HG03571 (cell line): ENCODE measurements at regions not wholly inside any gene's neighbourhood (a gene's known extent, or its start where the extent isn't known, plus 50 kb on each side); places are given as distances from the start of the nearest gene placed in this dataset.
"Not testable (repeated sequence)": the region's sequence is repeated elsewhere in the genome, so short reads cannot be mapped to it uniquely, and the experiment has no call there.

Experiments used
- ATAC-seq: cut with Tn5 transposase; IDR thresholded peaks from one replicate; pipeline ENCODE4 v1.9.1; 2021; ENCODE audit not compliant: unreplicated experiment

GRCh38 chr10:84921701-84922100, 593.3 kb downstream of the CCSER2 start:
- ATAC-seq, result no peak

GRCh38 chr10:84924131-84924530, 595.7 kb downstream of the CCSER2 start:
- ATAC-seq, result no peak

- no peak for ATAC-seq
Observed at GRCh38 chr10:84925495-84925894, 597.1 kb downstream of the CCSER2 start.

- ATAC-seq, result no peak
Observed at GRCh38 chr10:84933402-84933801, 605.0 kb downstream of the CCSER2 start.

GRCh38 chr10:84935772-84936171, 607.4 kb downstream of the CCSER2 start:
- no peak for ATAC-seq

- ATAC-seq, result no peak
Observed at GRCh38 chr10:84938117-84938905, 609.9 kb downstream of the CCSER2 start.

- no peak for ATAC-seq
Observed at GRCh38 chr10:84943541-84943940, 615.2 kb downstream of the CCSER2 start.

- no peak for ATAC-seq
Observed at GRCh38 chr10:84944187-84944586, 615.8 kb downstream of the CCSER2 start.

GRCh38 chr10:84945791-84946190, 617.4 kb downstream of the CCSER2 start:
- ATAC-seq, result no peak

- no peak for ATAC-seq
Observed at GRCh38 chr10:84946904-84947303, 618.5 kb downstream of the CCSER2 start.

- ATAC-seq, result no peak
Observed at GRCh38 chr10:84948644-84949043, 620.3 kb downstream of the CCSER2 start.

- no peak for ATAC-seq
Observed at GRCh38 chr10:84951616-84952015, 623.2 kb downstream of the CCSER2 start.

- ATAC-seq, result no peak
Observed at GRCh38 chr10:84957427-84957826, 629.0 kb downstream of the CCSER2 start.

- no peak for ATAC-seq
Observed at GRCh38 chr10:84965468-84965867, 637.1 kb downstream of the CCSER2 start.

- ATAC-seq, result no peak
Observed at GRCh38 chr10:84966708-84967441, 638.5 kb downstream of the CCSER2 start.

GRCh38 chr10:84969297-84969696, 640.9 kb downstream of the CCSER2 start:
- not testable (repeated sequence) for ATAC-seq

GRCh38 chr10:84987039-84987438, 658.6 kb downstream of the CCSER2 start:
- ATAC-seq, result no peak

- no peak for ATAC-seq
Observed at GRCh38 chr10:84988011-84988410, 659.6 kb downstream of the CCSER2 start.

GRCh38 chr10:84990713-84991112, 662.3 kb downstream of the CCSER2 start:
- ATAC-seq, result no peak

- ATAC-seq, result no peak
Observed at GRCh38 chr10:84991301-84991700, 662.9 kb downstream of the CCSER2 start.

- ATAC-seq, result no peak
Observed at GRCh38 chr10:84993251-84994035, 665.1 kb downstream of the CCSER2 start.

GRCh38 chr10:84994722-84995121, 666.3 kb downstream of the CCSER2 start:
- no peak for ATAC-seq
